ENCODE measurements at regions not wholly inside any gene's neighbourhood (a gene's known extent, or its start where the extent isn't known, plus 50 kb on each side); places are given as distances from the start of the nearest gene placed in this dataset.
A peak's percentile ranks its signal among the peaks of the same experiment; 100 is the strongest.
"Not testable (repeated sequence)": the region's sequence is repeated elsewhere in the genome, so short reads cannot be mapped to it uniquely, and the experiment has no call there.

GRCh38 chr12:131229079-131229425 lies 275.3 kb downstream of the ADGRD1 start:
- DNase-seq, result not testable (repeated sequence)

GRCh38 chr12:131229426-131230339 lies 276.0 kb downstream of the ADGRD1 start:
- no peak for DNase-seq

GRCh38 chr12:131230340-131231031 lies 276.8 kb downstream of the ADGRD1 start:
- no peak for DNase-seq

- DNase-seq, result no peak
Measured at GRCh38 chr12:131231032-131231980, 277.6 kb downstream of the ADGRD1 start.

- no peak for DNase-seq
Measured at GRCh38 chr12:131232036-131232435, 278.3 kb downstream of the ADGRD1 start.

- not testable (repeated sequence) for DNase-seq
Measured at GRCh38 chr12:131232872-131233271, 279.2 kb downstream of the ADGRD1 start.

GRCh38 chr12:131233850-131234789 lies 280.4 kb downstream of the ADGRD1 start:
- not testable (repeated sequence) for DNase-seq

- not testable (repeated sequence) for DNase-seq
Measured at GRCh38 chr12:131234841-131235271, 281.1 kb downstream of the ADGRD1 start.

- DNase-seq, result no peak
Measured at GRCh38 chr12:131235871-131236271, 282.2 kb downstream of the ADGRD1 start.

- DNase-seq, result no peak
Measured at GRCh38 chr12:131239384-131240094, 285.8 kb downstream of the ADGRD1 start.

- DNase-seq, result no peak
Measured at GRCh38 chr12:131241517-131241916, 287.8 kb downstream of the ADGRD1 start.

GRCh38 chr12:131242741-131243496 lies 289.2 kb downstream of the ADGRD1 start:
- DNase-seq, result peak in 4 of 58 donors; percentile 6 to 35 (median 16)

GRCh38 chr12:131244157-131244688 lies 290.5 kb downstream of the ADGRD1 start:
- DNase-seq, result not testable (repeated sequence)

GRCh38 chr12:131245161-131245560 lies 291.5 kb downstream of the ADGRD1 start:
- not testable (repeated sequence) for DNase-seq

GRCh38 chr12:131245564-131246355 lies 292.1 kb downstream of the ADGRD1 start:
- no peak for DNase-seq

- DNase-seq, result not testable (repeated sequence)
Measured at GRCh38 chr12:131247026-131247725, 293.5 kb downstream of the ADGRD1 start.

GRCh38 chr12:131247875-131248274 lies 294.2 kb downstream of the ADGRD1 start:
- DNase-seq, result not testable (repeated sequence)
